ENCODE measurements at regions not wholly inside any gene's neighbourhood (a gene's known extent, or its start where the extent isn't known, plus 50 kb on each side); places are given as distances from the start of the nearest gene placed in this dataset.

DNA sequence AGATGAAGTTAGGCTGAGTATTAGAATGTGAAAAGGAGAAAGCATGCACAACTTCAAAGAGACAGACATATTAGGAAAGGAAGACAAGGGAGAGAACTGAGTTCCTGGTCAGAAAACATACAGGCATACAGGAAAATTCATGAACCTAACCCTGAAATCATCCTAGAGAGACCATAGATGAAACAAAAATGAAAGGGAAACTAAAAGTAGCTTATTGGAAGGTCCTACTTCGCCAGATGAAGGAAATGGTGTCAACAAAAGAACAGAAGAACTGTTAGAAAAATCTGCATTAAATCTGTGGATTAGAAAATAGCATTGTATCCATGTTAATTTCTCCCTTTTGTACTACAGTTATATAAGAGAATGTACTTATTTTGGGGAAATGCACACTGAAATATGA, 169.0 kb upstream of the UFM1 start:
- Histone ChIP-seq H3K4me3 (ENCODE audit: low read length) (no peak overlapping the region), H3K27me3 (ENCODE audit: low read length) (no peaks in the 10 kb centered on the region), H3K9me3 (ENCODE audit: low read length) (peaks cover 4% of the 10 kb centered on the region), H3K79me2 (ENCODE audit: low read length) (no peaks in the 10 kb centered on the region), H4K20me1 (ENCODE audit: insufficient read depth, low read depth, low read length) (no peaks in the 10 kb centered on the region), H3K4me2 (ENCODE audit: low read depth, low read length, poor library complexity, severe bottlenecking) (no peak overlapping the region), H3K4me1 (ENCODE audit: low read length) (no peaks in the 10 kb centered on the region), H3K27ac (ENCODE audit: low read length) (no peak overlapping the region), H3K9ac (ENCODE audit: low read length) (no peak overlapping the region), H3K36me3 (ENCODE audit: insufficient read depth, low read length) (no peaks in the 10 kb centered on the region), H2AFZ (ENCODE audit: low read length) (no peak overlapping the region), H3K9me2 (replicated peaks; ENCODE audit: insufficient read depth, low read length) (no peaks in the 10 kb centered on the region)
- DNase-seq: no peak

DNA sequence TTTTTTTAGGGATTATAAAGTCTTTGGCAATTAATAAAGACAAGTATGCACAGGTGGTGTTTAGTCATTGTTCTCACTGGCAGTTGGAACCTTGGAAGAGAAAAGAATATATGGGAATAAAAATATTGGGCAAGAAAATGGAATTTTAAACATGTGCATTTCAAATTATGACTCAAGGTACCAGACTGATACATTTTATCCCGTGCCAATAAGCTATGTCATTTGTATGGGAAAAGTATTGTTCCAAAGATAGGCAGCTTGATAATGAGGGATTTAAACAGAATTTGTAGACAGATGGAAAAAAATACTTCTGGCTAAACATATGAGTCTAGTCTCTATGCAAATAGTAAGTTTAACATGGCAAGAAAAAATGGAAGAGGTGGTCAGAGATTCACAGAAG, 169.5 kb upstream of the UFM1 start:
- no peaks in the 10 kb centered on the region for H3K36me3 ChIP-seq (ENCODE audit: insufficient read depth, low read length)
- H3K9ac ChIP-seq (ENCODE audit: low read length): no peak overlapping the region
- no peaks in the 10 kb centered on the region for H4K20me1 ChIP-seq (ENCODE audit: insufficient read depth, low read depth, low read length)
- H2AFZ ChIP-seq (ENCODE audit: low read length): no peak overlapping the region
- no peaks in the 10 kb centered on the region for H3K27me3 ChIP-seq (ENCODE audit: low read length)
- no peak for DNase-seq
- no peaks in the 10 kb centered on the region for H3K9me2 ChIP-seq (replicated peaks; ENCODE audit: insufficient read depth, low read length)
- no peak overlapping the region for H3K27ac ChIP-seq (ENCODE audit: low read length)
- no peaks in the 10 kb centered on the region for H3K4me1 ChIP-seq (ENCODE audit: low read length)
- no peak overlapping the region for H3K4me3 ChIP-seq (ENCODE audit: low read length)
- H3K4me2 ChIP-seq (ENCODE audit: low read depth, low read length, poor library complexity, severe bottlenecking): no peak overlapping the region
- H3K9me3 ChIP-seq (ENCODE audit: low read length): peaks cover 2% of the 10 kb centered on the region
- no peaks in the 10 kb centered on the region for H3K79me2 ChIP-seq (ENCODE audit: low read length)

DNA sequence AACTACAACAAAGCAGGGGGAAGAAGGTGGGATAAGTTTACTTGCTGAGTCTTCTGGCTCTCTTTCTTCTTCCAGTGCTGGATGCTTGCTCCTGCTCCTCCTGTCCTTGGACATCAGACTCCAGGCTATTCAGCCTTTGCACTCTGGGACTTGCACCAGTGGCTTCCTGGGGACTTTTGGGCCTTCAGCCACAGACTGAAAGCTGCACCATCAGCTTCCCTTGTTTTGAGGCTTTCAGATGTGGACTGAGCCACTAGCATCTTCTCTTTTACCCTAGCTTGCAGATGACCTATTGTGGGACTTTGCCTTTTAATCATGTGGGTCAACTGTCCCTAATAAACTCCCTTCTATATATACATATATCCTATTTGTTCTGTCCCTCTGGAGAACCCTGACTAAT, 173.0 kb upstream of the UFM1 start:
- no peaks in the 10 kb centered on the region for H3K9me2 ChIP-seq (replicated peaks; ENCODE audit: insufficient read depth, low read length)
- H3K4me1 ChIP-seq (ENCODE audit: low read length): no peaks in the 10 kb centered on the region
- no peak for DNase-seq
- H3K4me2 ChIP-seq (ENCODE audit: low read depth, low read length, poor library complexity, severe bottlenecking): no peak overlapping the region
- H3K36me3 ChIP-seq (ENCODE audit: insufficient read depth, low read length): no peaks in the 10 kb centered on the region
- H3K79me2 ChIP-seq (ENCODE audit: low read length): no peaks in the 10 kb centered on the region
- no peak overlapping the region for H3K27ac ChIP-seq (ENCODE audit: low read length)
- H3K9ac ChIP-seq (ENCODE audit: low read length): no peak overlapping the region
- H3K27me3 ChIP-seq (ENCODE audit: low read length): no peaks in the 10 kb centered on the region
- H2AFZ ChIP-seq (ENCODE audit: low read length): no peak overlapping the region
- peaks cover 10% of the 10 kb centered on the region for H3K9me3 ChIP-seq (ENCODE audit: low read length)
- no peak overlapping the region for H3K4me3 ChIP-seq (ENCODE audit: low read length)
- H4K20me1 ChIP-seq (ENCODE audit: insufficient read depth, low read depth, low read length): no peaks in the 10 kb centered on the region

DNA sequence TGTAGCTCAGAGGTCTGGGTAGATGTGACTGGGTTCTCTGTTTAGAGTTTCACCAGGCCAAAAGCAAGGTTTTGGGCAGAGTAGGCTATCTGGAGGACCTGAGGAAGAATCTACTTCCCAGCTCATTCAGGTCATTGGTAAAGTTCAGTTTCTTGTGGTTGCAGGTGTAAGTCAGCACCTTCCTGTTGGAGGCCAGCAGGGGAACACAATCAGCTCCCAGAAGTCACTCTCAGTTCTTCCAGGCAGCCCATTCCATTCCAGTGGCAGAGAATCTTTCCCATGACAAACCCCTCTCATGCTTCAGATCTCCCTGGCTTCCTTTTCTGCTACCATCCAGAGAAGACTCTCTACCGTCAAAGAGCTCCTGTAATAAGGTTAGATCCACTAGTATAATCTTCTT, 176.2 kb upstream of the UFM1 start:
- H3K27me3 ChIP-seq (ENCODE audit: low read length): no peaks in the 10 kb centered on the region
- no peak for DNase-seq
- no peaks in the 10 kb centered on the region for H3K9me2 ChIP-seq (replicated peaks; ENCODE audit: insufficient read depth, low read length)
- no peaks in the 10 kb centered on the region for H3K79me2 ChIP-seq (ENCODE audit: low read length)
- H3K27ac ChIP-seq (ENCODE audit: low read length): no peak overlapping the region
- H4K20me1 ChIP-seq (ENCODE audit: insufficient read depth, low read depth, low read length): no peaks in the 10 kb centered on the region
- H2AFZ ChIP-seq (ENCODE audit: low read length): no peak overlapping the region
- H3K36me3 ChIP-seq (ENCODE audit: insufficient read depth, low read length): no peaks in the 10 kb centered on the region
- no peak overlapping the region for H3K9ac ChIP-seq (ENCODE audit: low read length)
- H3K9me3 ChIP-seq (ENCODE audit: low read length): peaks cover 15% of the 10 kb centered on the region
- H3K4me1 ChIP-seq (ENCODE audit: low read length): no peaks in the 10 kb centered on the region
- no peak overlapping the region for H3K4me3 ChIP-seq (ENCODE audit: low read length)
- H3K4me2 ChIP-seq (ENCODE audit: low read depth, low read length, poor library complexity, severe bottlenecking): no peak overlapping the region

DNA sequence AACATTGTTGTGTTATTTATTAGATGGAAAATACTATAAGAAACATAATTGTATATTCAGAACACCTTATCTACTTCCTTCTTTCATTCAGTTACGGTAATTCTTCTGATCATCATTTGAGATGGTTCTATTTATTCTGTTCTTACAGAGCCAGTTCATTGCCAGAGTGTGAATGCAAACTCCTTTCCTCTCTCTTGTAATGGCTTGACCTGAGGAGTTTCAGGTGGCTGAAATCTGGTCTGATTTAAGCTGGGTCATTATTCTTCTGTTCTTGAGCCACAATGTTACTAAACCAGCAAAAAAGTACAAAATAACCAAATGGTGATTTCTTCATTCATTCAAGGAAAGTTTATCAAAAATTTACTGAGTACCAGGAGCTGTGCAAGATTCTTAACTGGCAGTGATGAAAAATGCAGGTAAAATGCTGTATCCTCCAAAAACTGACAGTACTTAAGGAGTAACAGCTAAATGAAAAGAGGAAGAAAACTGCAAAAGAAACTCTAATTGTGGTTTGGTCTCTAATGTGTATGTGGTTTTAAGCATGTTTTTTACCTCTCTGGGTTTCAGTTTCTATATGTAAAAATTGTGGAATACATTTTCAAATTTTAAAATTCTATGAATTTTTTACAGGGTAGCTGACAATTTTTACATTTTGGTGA, 182.4 kb upstream of the UFM1 start:
- H3K27me3 ChIP-seq (ENCODE audit: low read length): no peaks in the 10 kb centered on the region
- no peaks in the 10 kb centered on the region for H3K79me2 ChIP-seq (ENCODE audit: low read length)
- no peaks in the 10 kb centered on the region for H3K36me3 ChIP-seq (ENCODE audit: insufficient read depth, low read length)
- no peaks in the 10 kb centered on the region for H4K20me1 ChIP-seq (ENCODE audit: insufficient read depth, low read depth, low read length)
- no peak overlapping the region for H3K4me2 ChIP-seq (ENCODE audit: low read depth, low read length, poor library complexity, severe bottlenecking)
- H3K9ac ChIP-seq (ENCODE audit: low read length): no peak overlapping the region
- no peak overlapping the region for H3K4me3 ChIP-seq (ENCODE audit: low read length)
- no peak overlapping the region for H3K27ac ChIP-seq (ENCODE audit: low read length)
- H3K9me3 ChIP-seq (ENCODE audit: low read length): peaks cover 20% of the 10 kb centered on the region
- H3K9me2 ChIP-seq (replicated peaks; ENCODE audit: insufficient read depth, low read length): no peaks in the 10 kb centered on the region
- no peak for DNase-seq
- no peaks in the 10 kb centered on the region for H3K4me1 ChIP-seq (ENCODE audit: low read length)
- no peak overlapping the region for H2AFZ ChIP-seq (ENCODE audit: low read length)

DNA sequence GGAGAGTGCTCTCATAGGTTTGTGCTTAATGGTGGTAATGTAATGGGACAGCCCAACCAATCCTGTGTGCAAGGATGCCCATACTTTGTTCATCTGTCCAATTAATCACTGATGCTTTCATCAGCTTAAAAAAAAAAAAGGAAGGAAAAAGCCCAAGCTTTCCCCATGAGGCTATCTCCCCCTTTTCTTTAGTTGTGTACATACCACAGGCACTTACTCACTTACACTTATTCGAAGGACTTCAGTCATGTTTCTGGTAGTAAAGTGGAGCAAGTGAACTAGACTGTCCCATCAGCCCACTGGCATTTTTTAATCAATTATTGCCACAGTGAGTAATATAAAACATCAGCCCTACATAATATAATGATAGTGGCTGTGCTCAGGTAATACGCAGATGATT, 183.5 kb upstream of the UFM1 start:
- H3K4me1 ChIP-seq (ENCODE audit: low read length): no peaks in the 10 kb centered on the region
- no peaks in the 10 kb centered on the region for H3K27me3 ChIP-seq (ENCODE audit: low read length)
- H3K36me3 ChIP-seq (ENCODE audit: insufficient read depth, low read length): no peaks in the 10 kb centered on the region
- no peaks in the 10 kb centered on the region for H4K20me1 ChIP-seq (ENCODE audit: insufficient read depth, low read depth, low read length)
- no peak overlapping the region for H3K27ac ChIP-seq (ENCODE audit: low read length)
- H3K4me3 ChIP-seq (ENCODE audit: low read length): no peak overlapping the region
- H3K4me2 ChIP-seq (ENCODE audit: low read depth, low read length, poor library complexity, severe bottlenecking): no peak overlapping the region
- H3K9me2 ChIP-seq (replicated peaks; ENCODE audit: insufficient read depth, low read length): no peaks in the 10 kb centered on the region
- H3K79me2 ChIP-seq (ENCODE audit: low read length): no peaks in the 10 kb centered on the region
- H2AFZ ChIP-seq (ENCODE audit: low read length): no peak overlapping the region
- no peak for DNase-seq
- H3K9me3 ChIP-seq (ENCODE audit: low read length): peaks cover 25% of the 10 kb centered on the region
- no peak overlapping the region for H3K9ac ChIP-seq (ENCODE audit: low read length)

DNA sequence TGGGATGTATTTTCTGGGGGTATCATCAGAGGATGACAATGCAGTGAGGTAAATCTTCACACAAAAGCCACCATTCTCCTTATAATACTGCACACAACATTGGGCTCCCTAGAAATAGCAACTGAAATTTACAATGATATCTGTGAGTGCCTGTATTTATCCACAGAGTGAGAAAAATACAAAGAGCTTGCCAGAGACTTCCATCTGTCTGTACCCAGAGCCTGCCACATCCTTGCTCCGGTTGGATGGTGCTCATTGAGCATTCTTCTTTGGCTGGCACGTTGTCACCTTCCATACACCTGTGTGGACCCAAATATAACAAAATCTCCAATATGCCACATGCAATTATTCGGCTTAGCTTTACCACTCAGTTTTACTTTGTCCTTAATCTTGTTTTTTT, 189.5 kb upstream of the UFM1 start:
- no peaks in the 10 kb centered on the region for H4K20me1 ChIP-seq (ENCODE audit: insufficient read depth, low read depth, low read length)
- peaks cover 29% of the 10 kb centered on the region for H3K9me3 ChIP-seq (ENCODE audit: low read length)
- no peaks in the 10 kb centered on the region for H3K4me1 ChIP-seq (ENCODE audit: low read length)
- no peak overlapping the region for H3K9ac ChIP-seq (ENCODE audit: low read length)
- H3K27ac ChIP-seq (ENCODE audit: low read length): no peak overlapping the region
- H3K27me3 ChIP-seq (ENCODE audit: low read length): no peaks in the 10 kb centered on the region
- no peaks in the 10 kb centered on the region for H3K9me2 ChIP-seq (replicated peaks; ENCODE audit: insufficient read depth, low read length)
- no peak overlapping the region for H3K4me3 ChIP-seq (ENCODE audit: low read length)
- H3K4me2 ChIP-seq (ENCODE audit: low read depth, low read length, poor library complexity, severe bottlenecking): no peak overlapping the region
- DNase-seq: no peak
- no peaks in the 10 kb centered on the region for H3K36me3 ChIP-seq (ENCODE audit: insufficient read depth, low read length)
- no peaks in the 10 kb centered on the region for H3K79me2 ChIP-seq (ENCODE audit: low read length)
- no peak overlapping the region for H2AFZ ChIP-seq (ENCODE audit: low read length)

DNA sequence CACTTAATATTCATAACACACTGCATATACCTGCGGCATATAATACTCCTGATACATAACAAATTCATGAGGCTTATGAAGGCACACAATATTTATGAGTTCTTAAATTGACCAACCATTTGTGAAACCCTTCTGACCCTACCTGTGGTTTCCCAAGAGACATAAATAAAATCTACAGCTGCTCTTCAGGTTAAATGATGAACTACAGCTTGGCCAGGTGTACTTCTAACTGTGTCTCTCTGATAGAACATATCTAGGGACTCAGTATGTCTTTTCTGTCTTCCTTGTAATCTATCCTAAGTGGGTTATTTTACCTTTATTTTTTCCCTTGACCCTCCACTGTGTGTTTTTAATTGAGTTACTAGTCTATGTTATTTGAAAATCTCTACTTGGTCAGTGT, 189.9 kb upstream of the UFM1 start:
- Histone ChIP-seq H3K4me3 (ENCODE audit: low read length) (no peak overlapping the region), H4K20me1 (ENCODE audit: insufficient read depth, low read depth, low read length) (no peaks in the 10 kb centered on the region), H3K9me3 (ENCODE audit: low read length) (peaks cover 29% of the 10 kb centered on the region), H3K4me1 (ENCODE audit: low read length) (no peaks in the 10 kb centered on the region), H3K9me2 (replicated peaks; ENCODE audit: insufficient read depth, low read length) (no peaks in the 10 kb centered on the region), H3K27me3 (ENCODE audit: low read length) (no peaks in the 10 kb centered on the region), H3K9ac (ENCODE audit: low read length) (no peak overlapping the region), H2AFZ (ENCODE audit: low read length) (no peak overlapping the region), H3K27ac (ENCODE audit: low read length) (no peak overlapping the region), H3K4me2 (ENCODE audit: low read depth, low read length, poor library complexity, severe bottlenecking) (no peak overlapping the region), H3K36me3 (ENCODE audit: insufficient read depth, low read length) (no peaks in the 10 kb centered on the region), H3K79me2 (ENCODE audit: low read length) (no peaks in the 10 kb centered on the region)
- DNase-seq: no peak

DNA sequence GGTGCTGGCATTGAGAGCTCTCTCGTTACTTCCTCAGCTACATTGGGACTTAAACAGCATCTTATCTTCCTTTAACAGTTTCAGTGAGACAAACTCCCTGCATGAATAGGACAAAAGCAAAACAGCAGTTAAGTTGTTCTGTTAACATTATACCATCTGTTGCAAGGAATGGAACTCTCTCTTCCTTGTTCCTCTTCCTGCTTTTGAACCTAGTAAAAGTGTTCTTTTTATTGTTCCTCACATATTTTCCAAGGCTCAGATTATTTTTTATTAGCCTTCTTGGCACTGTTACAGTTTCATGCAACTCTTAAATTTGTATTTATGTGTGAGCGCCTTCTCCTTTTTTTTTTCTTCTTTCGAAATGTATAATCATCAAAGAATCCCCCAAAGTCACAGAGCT, 202.6 kb upstream of the UFM1 start:
- DNase-seq: no peak
- H3K4me3 ChIP-seq (ENCODE audit: low read length): no peak overlapping the region

More for the DNA sequence above, 202.6 kb upstream of the UFM1 start:
- Histone ChIP-seq H3K9me3 (ENCODE audit: low read length) (peaks cover 12% of the 10 kb centered on the region; the same call in 1 of the 2 replicates), H3K79me2 (ENCODE audit: low read length) (no peaks in the 10 kb centered on the region), H3K4me2 (ENCODE audit: low read depth, low read length, poor library complexity, severe bottlenecking) (no peak overlapping the region), H3K9me2 (replicated peaks; ENCODE audit: insufficient read depth, low read length) (no peaks in the 10 kb centered on the region), H3K4me1 (ENCODE audit: low read length) (no peaks in the 10 kb centered on the region), H3K9ac (ENCODE audit: low read length) (no peak overlapping the region), H3K27ac (ENCODE audit: low read length) (no peak overlapping the region), H3K36me3 (ENCODE audit: insufficient read depth, low read length) (no peaks in the 10 kb centered on the region), H3K27me3 (ENCODE audit: low read length) (no peaks in the 10 kb centered on the region), H4K20me1 (ENCODE audit: insufficient read depth, low read depth, low read length) (no peaks in the 10 kb centered on the region), H2AFZ (ENCODE audit: low read length) (no peak overlapping the region)

Measured in Karpas-422 (cell line).